ENCODE measurements at regions not wholly inside any gene's neighbourhood (a gene's known extent, or its start where the extent isn't known, plus 50 kb on each side); places are given as distances from the start of the nearest gene placed in this dataset.

GRCh38 chr2:46839045-46839444 is 76.6 kb downstream of the MCFD2 start:
- no peak overlapping the region for H3K27ac Mint-ChIP-seq (ENCODE audit: unreplicated experiment)
- H3K27me3 Mint-ChIP-seq (ENCODE audit: unreplicated experiment), result peaks cover 2% of the 10 kb centered on the region
- H3K36me3 Mint-ChIP-seq (ENCODE audit: low read depth, unreplicated experiment), result no peaks in the 10 kb centered on the region
- H3K4me3 Mint-ChIP-seq (ENCODE audit: unreplicated experiment), result no peak overlapping the region
- TF ChIP-seq, protein P1, sequence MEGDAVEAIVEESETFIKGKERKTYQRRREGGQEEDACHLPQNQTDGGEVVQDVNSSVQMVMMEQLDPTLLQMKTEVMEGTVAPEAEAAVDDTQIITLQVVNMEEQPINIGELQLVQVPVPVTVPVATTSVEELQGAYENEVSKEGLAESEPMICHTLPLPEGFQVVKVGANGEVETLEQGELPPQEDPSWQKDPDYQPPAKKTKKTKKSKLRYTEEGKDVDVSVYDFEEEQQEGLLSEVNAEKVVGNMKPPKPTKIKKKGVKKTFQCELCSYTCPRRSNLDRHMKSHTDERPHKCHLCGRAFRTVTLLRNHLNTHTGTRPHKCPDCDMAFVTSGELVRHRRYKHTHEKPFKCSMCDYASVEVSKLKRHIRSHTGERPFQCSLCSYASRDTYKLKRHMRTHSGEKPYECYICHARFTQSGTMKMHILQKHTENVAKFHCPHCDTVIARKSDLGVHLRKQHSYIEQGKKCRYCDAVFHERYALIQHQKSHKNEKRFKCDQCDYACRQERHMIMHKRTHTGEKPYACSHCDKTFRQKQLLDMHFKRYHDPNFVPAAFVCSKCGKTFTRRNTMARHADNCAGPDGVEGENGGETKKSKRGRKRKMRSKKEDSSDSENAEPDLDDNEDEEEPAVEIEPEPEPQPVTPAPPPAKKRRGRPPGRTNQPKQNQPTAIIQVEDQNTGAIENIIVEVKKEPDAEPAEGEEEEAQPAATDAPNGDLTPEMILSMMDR (IDR thresholded peaks at IDR 0.05; ENCODE audit: unreplicated experiment), result no peak
- no peak for DNase-seq (ENCODE audit: low spot score)
- peaks cover 4% of the 10 kb centered on the region for H3K4me1 Mint-ChIP-seq (ENCODE audit: unreplicated experiment)
- H3K9me3 Mint-ChIP-seq (ENCODE audit: unreplicated experiment), result no peaks in the 10 kb centered on the region

GRCh38 chr2:46837704-46838103 is 77.9 kb downstream of the MCFD2 start:
- H3K27me3 Mint-ChIP-seq (ENCODE audit: unreplicated experiment), result peaks cover 2% of the 10 kb centered on the region
- H3K27ac Mint-ChIP-seq (ENCODE audit: unreplicated experiment), result no peak overlapping the region
- peaks cover 4% of the 10 kb centered on the region for H3K4me1 Mint-ChIP-seq (ENCODE audit: unreplicated experiment)
- DNase-seq (ENCODE audit: low spot score), result no peak
- H3K9me3 Mint-ChIP-seq (ENCODE audit: unreplicated experiment), result no peaks in the 10 kb centered on the region
- TF ChIP-seq, protein P1 (IDR thresholded peaks at IDR 0.05; ENCODE audit: unreplicated experiment), result no peak
- no peaks in the 10 kb centered on the region for H3K36me3 Mint-ChIP-seq (ENCODE audit: low read depth, unreplicated experiment)
- H3K4me3 Mint-ChIP-seq (ENCODE audit: unreplicated experiment), result no peak overlapping the region

GRCh38 chr2:46837112-46837454 is 78.5 kb downstream of the MCFD2 start:
- Mint-ChIP-seq H3K36me3 (ENCODE audit: low read depth, unreplicated experiment) (no peaks in the 10 kb centered on the region), H3K27ac (ENCODE audit: unreplicated experiment) (no peak overlapping the region), H3K27me3 (ENCODE audit: unreplicated experiment) (no peaks in the 10 kb centered on the region), H3K4me1 (ENCODE audit: unreplicated experiment) (peaks cover 4% of the 10 kb centered on the region), H3K4me3 (ENCODE audit: unreplicated experiment) (no peak overlapping the region), H3K9me3 (ENCODE audit: unreplicated experiment) (no peaks in the 10 kb centered on the region)
- DNase-seq (ENCODE audit: low spot score), result no peak
- TF ChIP-seq, protein P1 (IDR thresholded peaks at IDR 0.05; ENCODE audit: unreplicated experiment), result no peak

GRCh38 chr2:46836295-46837111 is 79.1 kb downstream of the MCFD2 start:
- H3K4me1 Mint-ChIP-seq (ENCODE audit: unreplicated experiment), result peaks cover under 1% of the 10 kb centered on the region
- no peak for DNase-seq (ENCODE audit: low spot score)
- H3K27ac Mint-ChIP-seq (ENCODE audit: unreplicated experiment), result no peak overlapping the region
- H3K36me3 Mint-ChIP-seq (ENCODE audit: low read depth, unreplicated experiment), result no peaks in the 10 kb centered on the region
- no peak overlapping the region for H3K4me3 Mint-ChIP-seq (ENCODE audit: unreplicated experiment)
- no peaks in the 10 kb centered on the region for H3K27me3 Mint-ChIP-seq (ENCODE audit: unreplicated experiment)
- no peaks in the 10 kb centered on the region for H3K9me3 Mint-ChIP-seq (ENCODE audit: unreplicated experiment)
- TF ChIP-seq, protein P1 (IDR thresholded peaks at IDR 0.05; ENCODE audit: unreplicated experiment), result no peak

DNA sequence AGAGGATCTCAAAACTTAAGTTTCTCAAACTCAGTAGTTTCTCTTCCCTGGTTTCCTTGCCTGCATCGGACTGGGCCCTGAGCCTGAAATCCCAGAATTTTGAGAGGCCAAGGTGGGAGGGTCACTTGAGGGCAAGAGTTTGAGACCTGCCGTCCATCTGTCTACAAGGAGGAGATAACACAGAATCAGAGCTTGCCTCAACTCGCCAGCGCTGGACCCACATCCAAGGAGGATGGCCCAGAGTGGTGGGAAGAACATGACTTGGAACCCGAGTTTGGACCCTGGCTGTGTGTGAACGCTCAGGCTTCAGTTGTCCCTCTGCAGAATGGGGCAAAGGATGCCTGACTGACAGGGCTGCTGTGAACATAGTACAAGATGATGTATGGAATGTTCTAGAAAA is 80.1 kb downstream of the MCFD2 start:
- no peaks in the 10 kb centered on the region for H3K27me3 Mint-ChIP-seq (ENCODE audit: unreplicated experiment)
- H3K4me3 Mint-ChIP-seq (ENCODE audit: unreplicated experiment), result no peak overlapping the region
- TF ChIP-seq, protein P1 (IDR thresholded peaks at IDR 0.05; ENCODE audit: unreplicated experiment), result no peak
- no peaks in the 10 kb centered on the region for H3K36me3 Mint-ChIP-seq (ENCODE audit: low read depth, unreplicated experiment)
- H3K9me3 Mint-ChIP-seq (ENCODE audit: unreplicated experiment), result no peaks in the 10 kb centered on the region
- H3K27ac Mint-ChIP-seq (ENCODE audit: unreplicated experiment), result no peak overlapping the region
- H3K4me1 Mint-ChIP-seq (ENCODE audit: unreplicated experiment), result no peaks in the 10 kb centered on the region
- no peak for DNase-seq (ENCODE audit: low spot score)
